Mammary epithelial cell (primary cell): ENCODE measurements at regions not wholly inside any gene's neighbourhood (a gene's known extent, or its start where the extent isn't known, plus 50 kb on each side); places are given as distances from the start of the nearest gene placed in this dataset.

ENCODE experiments used
- EZH2 ChIP-seq: IDR thresholded peaks from 2 replicates; pipeline ENCODE4 v1.6.1; 2012; ENCODE audit warnings: low read length, inconsistent platforms, borderline replicate concordance
- TF ChIP-seq, protein P1 (sequence below), 2 donors: IDR thresholded peaks in 1 of 2; conservative IDR thresholded peaks in 1 of 2; 2 replicates each; pipeline ENCODE4 v1.5.1; 2011 to 2012; ENCODE audit warnings: inconsistent platforms in 2 of 2, low read length in 2 of 2, mild to moderate bottlenecking in 2 of 2, control low read depth in 1 of 2, low read depth in 1 of 2; ENCODE audit not compliant: insufficient read depth in 1 of 2; ENCODE audit errors: extremely low read depth in 1 of 2

DNA sequence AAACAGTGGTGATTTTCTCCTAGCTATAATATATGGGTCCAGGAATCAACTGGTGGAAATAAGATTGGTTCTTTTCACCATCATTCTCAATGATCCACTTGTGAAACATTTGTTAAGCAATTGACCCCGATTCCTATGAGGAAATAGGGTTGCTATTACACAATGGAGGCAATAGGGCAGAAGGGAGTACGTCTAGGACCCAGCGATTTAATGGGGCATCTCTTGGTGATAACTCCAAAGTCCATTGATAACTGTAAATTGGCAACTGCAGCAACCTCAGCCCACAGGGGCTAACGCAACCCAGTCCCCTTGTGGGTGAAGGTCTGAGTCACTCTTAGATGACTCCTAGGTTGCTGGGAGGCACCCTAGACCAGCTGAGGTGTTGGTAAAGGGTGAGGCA lies 62.5 kb upstream of the BARHL2 start:
- TF ChIP-seq, protein P1, sequence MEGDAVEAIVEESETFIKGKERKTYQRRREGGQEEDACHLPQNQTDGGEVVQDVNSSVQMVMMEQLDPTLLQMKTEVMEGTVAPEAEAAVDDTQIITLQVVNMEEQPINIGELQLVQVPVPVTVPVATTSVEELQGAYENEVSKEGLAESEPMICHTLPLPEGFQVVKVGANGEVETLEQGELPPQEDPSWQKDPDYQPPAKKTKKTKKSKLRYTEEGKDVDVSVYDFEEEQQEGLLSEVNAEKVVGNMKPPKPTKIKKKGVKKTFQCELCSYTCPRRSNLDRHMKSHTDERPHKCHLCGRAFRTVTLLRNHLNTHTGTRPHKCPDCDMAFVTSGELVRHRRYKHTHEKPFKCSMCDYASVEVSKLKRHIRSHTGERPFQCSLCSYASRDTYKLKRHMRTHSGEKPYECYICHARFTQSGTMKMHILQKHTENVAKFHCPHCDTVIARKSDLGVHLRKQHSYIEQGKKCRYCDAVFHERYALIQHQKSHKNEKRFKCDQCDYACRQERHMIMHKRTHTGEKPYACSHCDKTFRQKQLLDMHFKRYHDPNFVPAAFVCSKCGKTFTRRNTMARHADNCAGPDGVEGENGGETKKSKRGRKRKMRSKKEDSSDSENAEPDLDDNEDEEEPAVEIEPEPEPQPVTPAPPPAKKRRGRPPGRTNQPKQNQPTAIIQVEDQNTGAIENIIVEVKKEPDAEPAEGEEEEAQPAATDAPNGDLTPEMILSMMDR (conservative IDR thresholded peaks at IDR 0.05 in 1 of 2, IDR thresholded peaks at IDR 0.05 in 1 of 2; ENCODE audit: extremely low read depth in 1 of 2, insufficient read depth in 1 of 2, low read depth in 1 of 2, low read length in 2 of 2), result no peak
- TF ChIP-seq EZH2, result no peak
